Caco-2 (cell line): ENCODE measurements at regions not wholly inside any gene's neighbourhood (a gene's known extent, or its start where the extent isn't known, plus 50 kb on each side); places are given as distances from the start of the nearest gene placed in this dataset.

Experiments used
- BruUV-seq: library from RNA; stranded (reverse); fragments of 400-500 nt; replicated peaks from 2 replicates; lab custom pipeline; 2021; lab: Mats Ljungman, UMichigan
- CTCF ChIA-PET: fragments of 300-600 bp; sonication (Branson Sonifier 250); formaldehyde crosslinking; loops from one replicate; lab custom pipeline; 2022; ENCODE audit warnings: antibody characterized with exemption; lab: Charles Lee
- POLR2A ChIA-PET: fragments of 300-600 bp; sonication (Branson Sonifier 250); formaldehyde crosslinking; loops from one replicate; lab custom pipeline; 2022; ENCODE audit warnings: antibody characterized with exemption; lab: Charles Lee
- DNase-seq, 2 experiments: peaks; one replicate each; pipeline versions ENCODE4 v3.0.0 to v3.0.0-alpha.2; 2020 to 2022
- H3K27me3 ChIP-seq: replicated peaks from 2 replicates; pipeline ENCODE4 v1.6.0; 2011; ENCODE audit warnings: low read length; ENCODE audit not compliant: control insufficient read depth, insufficient read depth
- H3K36me3 ChIP-seq: 2 replicates; pipeline ENCODE4 v1.5.1; 2011; ENCODE audit warnings: low read length; ENCODE audit not compliant: control insufficient read depth, insufficient read depth
- H3K4me1 ChIP-seq: fragments of 250-450 bp; sonication (Bioruptor Pico); 2 replicates; pipeline ENCODE4 v1.5.1; 2020; ENCODE audit warnings: mild to moderate bottlenecking
- H3K4me3 ChIP-seq: 2 replicates; pipeline ENCODE4 v1.5.1; 2011; ENCODE audit warnings: low read depth, mild to moderate bottlenecking, control low read depth, low read length
- H3K9me3 ChIP-seq: fragments of 250-450 bp; sonication (Bioruptor Pico); 2 replicates; pipeline ENCODE4 v1.5.1; 2020; ENCODE audit warnings: mild to moderate bottlenecking, moderate library complexity
- H3K27ac Mint-ChIP-seq: one replicate; pipeline ENCODE4 v1.8.0; 2022; ENCODE audit warnings: mixed read lengths; ENCODE audit not compliant: unreplicated experiment
- H3K27me3 Mint-ChIP-seq: one replicate; pipeline ENCODE4 v1.8.0; 2022; ENCODE audit warnings: mixed read lengths; ENCODE audit not compliant: insufficient read depth, unreplicated experiment
- H3K36me3 Mint-ChIP-seq: one replicate; pipeline ENCODE4 v1.8.0; 2022; ENCODE audit warnings: mild to moderate bottlenecking, mixed read lengths; ENCODE audit not compliant: insufficient read depth, unreplicated experiment
- H3K4me1 Mint-ChIP-seq: one replicate; pipeline ENCODE4 v1.8.0; 2022; ENCODE audit warnings: low read depth, mixed read lengths; ENCODE audit not compliant: unreplicated experiment
- H3K4me3 Mint-ChIP-seq: one replicate; pipeline ENCODE4 v1.8.0; 2022; ENCODE audit warnings: mild to moderate bottlenecking, moderate library complexity, mixed read lengths; ENCODE audit not compliant: unreplicated experiment
- H3K9me3 Mint-ChIP-seq: one replicate; pipeline ENCODE4 v1.8.0; 2022; ENCODE audit warnings: mixed read lengths; ENCODE audit not compliant: unreplicated experiment
- intact Hi-C: fragments of 100-400 bp; cut with micrococcal nuclease; formaldehyde crosslinking; loops from one replicate; pipeline ENCODE4 v1.10.0; 2022; ENCODE audit not compliant: unreplicated experiment
- TF ChIP-seq, protein P1 (sequence below), 2 experiments: fragments of 200-600 bp in 1 of 2; IDR thresholded peaks; 1 replicate in 1 of 2; 2 replicates in 1 of 2; pipeline versions ENCODE4 v1.5.1 to v1.8.0; 2011 to 2022; ENCODE audit warnings: antibody characterized with exemption in 1 of 2, control low read depth in 1 of 2, inconsistent platforms in 1 of 2, low read depth in 1 of 2, low read length in 1 of 2, mild to moderate bottlenecking in 1 of 2, moderate library complexity in 1 of 2; ENCODE audit not compliant: insufficient read depth in 1 of 2, severe bottlenecking in 1 of 2, unreplicated experiment in 1 of 2

DNA sequence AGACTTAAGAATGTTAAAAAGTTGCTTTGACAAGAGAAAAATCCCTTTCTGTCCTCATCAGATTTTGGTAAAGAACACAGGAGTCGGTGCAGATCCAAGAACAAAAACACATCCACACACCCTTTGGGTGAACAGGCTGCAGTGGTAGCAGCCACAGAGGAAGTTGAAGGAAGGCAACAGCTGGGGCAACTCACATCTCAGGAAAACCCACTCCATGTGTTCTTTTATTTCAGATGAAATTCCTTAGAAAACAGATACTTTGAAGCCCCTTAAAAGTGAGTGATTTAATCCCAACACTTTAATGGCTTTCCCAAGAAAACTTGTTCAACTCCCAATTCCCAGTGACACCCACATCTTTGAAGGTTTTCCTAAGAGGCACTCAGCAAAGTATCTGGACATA lies 271.3 kb downstream of the ICOS start:
- Histone ChIP-seq H3K4me3 (no peak overlapping the region), H3K9me3 (0 out of 2 replicates have a peak, but pooled peaks cover 8% of the 10 kb centered on the region), H3K4me1 (no peaks in the 10 kb centered on the region), H3K27me3 (peaks cover 2% of the 10 kb centered on the region; the same call in 1 of the 2 replicates), H3K36me3 (no peaks in the 10 kb centered on the region)
- H3K36me3 Mint-ChIP-seq: no peaks in the 10 kb centered on the region
- TF ChIP-seq, protein P1, sequence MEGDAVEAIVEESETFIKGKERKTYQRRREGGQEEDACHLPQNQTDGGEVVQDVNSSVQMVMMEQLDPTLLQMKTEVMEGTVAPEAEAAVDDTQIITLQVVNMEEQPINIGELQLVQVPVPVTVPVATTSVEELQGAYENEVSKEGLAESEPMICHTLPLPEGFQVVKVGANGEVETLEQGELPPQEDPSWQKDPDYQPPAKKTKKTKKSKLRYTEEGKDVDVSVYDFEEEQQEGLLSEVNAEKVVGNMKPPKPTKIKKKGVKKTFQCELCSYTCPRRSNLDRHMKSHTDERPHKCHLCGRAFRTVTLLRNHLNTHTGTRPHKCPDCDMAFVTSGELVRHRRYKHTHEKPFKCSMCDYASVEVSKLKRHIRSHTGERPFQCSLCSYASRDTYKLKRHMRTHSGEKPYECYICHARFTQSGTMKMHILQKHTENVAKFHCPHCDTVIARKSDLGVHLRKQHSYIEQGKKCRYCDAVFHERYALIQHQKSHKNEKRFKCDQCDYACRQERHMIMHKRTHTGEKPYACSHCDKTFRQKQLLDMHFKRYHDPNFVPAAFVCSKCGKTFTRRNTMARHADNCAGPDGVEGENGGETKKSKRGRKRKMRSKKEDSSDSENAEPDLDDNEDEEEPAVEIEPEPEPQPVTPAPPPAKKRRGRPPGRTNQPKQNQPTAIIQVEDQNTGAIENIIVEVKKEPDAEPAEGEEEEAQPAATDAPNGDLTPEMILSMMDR (IDR thresholded peaks at IDR 0.05; ENCODE audit: insufficient read depth in 1 of 2, low read depth in 1 of 2, low read length in 1 of 2, severe bottlenecking in 1 of 2, unreplicated experiment in 1 of 2): no peak
- H3K4me3 Mint-ChIP-seq: no peak overlapping the region
- no TSS peak for BruUV-seq
- CTCF ChIA-PET: no interaction called here
- H3K27me3 Mint-ChIP-seq: peaks cover 10% of the 10 kb centered on the region
- DNase-seq: no peak
- no peak overlapping the region for H3K27ac Mint-ChIP-seq
- no peaks in the 10 kb centered on the region for H3K4me1 Mint-ChIP-seq
- POLR2A ChIA-PET: no interaction called here
- intact Hi-C loops: no loop called here
- H3K9me3 Mint-ChIP-seq: no peaks in the 10 kb centered on the region

DNA sequence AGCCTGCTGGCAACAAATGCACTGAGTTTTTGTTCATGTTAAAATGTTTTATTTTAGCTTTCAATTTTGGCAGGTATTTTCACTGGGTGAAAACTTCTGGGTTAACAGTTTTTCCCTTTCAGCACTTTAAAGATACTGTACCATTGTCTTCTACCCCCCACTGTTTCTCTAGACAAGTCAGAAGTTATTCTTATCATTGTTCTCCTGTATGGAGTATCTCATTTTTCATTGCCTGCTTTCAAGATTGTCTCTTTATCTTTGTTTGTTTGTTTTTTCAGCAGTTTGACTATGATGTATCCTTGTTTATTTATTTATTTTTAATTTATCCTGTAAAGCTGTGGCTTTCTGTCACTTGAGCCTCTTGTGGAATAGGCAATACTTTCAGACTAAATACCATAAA lies 277.0 kb downstream of the ICOS start:
- Histone ChIP-seq H3K4me3 (no peak overlapping the region), H3K4me1 (no peaks in the 10 kb centered on the region), H3K9me3 (0 out of 2 replicates have a peak, but pooled peaks cover 17% of the 10 kb centered on the region), H3K36me3 (no peaks in the 10 kb centered on the region), H3K27me3 (no peaks in the 10 kb centered on the region)
- no peak overlapping the region for H3K27ac Mint-ChIP-seq
- no peaks in the 10 kb centered on the region for H3K4me1 Mint-ChIP-seq
- intact Hi-C loops: no loop called here
- H3K36me3 Mint-ChIP-seq: no peaks in the 10 kb centered on the region
- peaks cover 10% of the 10 kb centered on the region for H3K27me3 Mint-ChIP-seq
- BruUV-seq: no TSS peak
- no peak overlapping the region for H3K4me3 Mint-ChIP-seq
- ChIA-PET CTCF (no interaction called here), POLR2A (no interaction called here)
- TF ChIP-seq, protein P1 (IDR thresholded peaks at IDR 0.05; ENCODE audit: insufficient read depth in 1 of 2, low read depth in 1 of 2, low read length in 1 of 2, severe bottlenecking in 1 of 2, unreplicated experiment in 1 of 2): no peak
- no peak for DNase-seq
- H3K9me3 Mint-ChIP-seq: peaks cover 38% of the 10 kb centered on the region

DNA sequence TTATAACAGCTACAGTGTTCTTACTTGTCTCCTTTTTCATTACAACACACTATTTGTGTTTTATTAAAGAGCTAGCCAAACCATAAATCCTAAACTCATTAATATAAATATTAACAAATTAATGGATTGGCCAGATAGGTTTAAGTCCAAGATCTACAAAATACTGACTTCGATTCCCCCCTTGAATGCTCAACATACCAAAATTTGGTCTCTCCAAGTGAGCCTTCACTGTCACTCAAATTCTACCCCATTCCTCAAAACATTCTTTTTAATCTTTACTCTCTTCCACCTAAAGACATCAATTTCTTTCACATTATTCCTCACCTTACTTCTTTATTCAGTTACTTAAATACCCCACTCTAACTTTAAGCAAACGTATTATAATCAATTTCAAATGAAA lies 281.5 kb downstream of the ICOS start:
- Mint-ChIP-seq H3K4me1 (no peaks in the 10 kb centered on the region), H3K36me3 (no peaks in the 10 kb centered on the region), H3K27me3 (peaks cover 7% of the 10 kb centered on the region), H3K27ac (no peak overlapping the region), H3K9me3 (peaks cover 39% of the 10 kb centered on the region), H3K4me3 (no peak overlapping the region)
- DNase-seq: no peak
- Histone ChIP-seq H3K36me3 (no peaks in the 10 kb centered on the region), H3K9me3 (peaks cover 15% of the 10 kb centered on the region; the same call in 1 of the 2 replicates), H3K4me1 (no peaks in the 10 kb centered on the region), H3K4me3 (no peak overlapping the region), H3K27me3 (no peaks in the 10 kb centered on the region)
- TF ChIP-seq, protein P1 (IDR thresholded peaks at IDR 0.05; ENCODE audit: insufficient read depth in 1 of 2, low read depth in 1 of 2, low read length in 1 of 2, severe bottlenecking in 1 of 2, unreplicated experiment in 1 of 2): no peak
- intact Hi-C loops: no loop called here
- CTCF ChIA-PET: no interaction called here
- BruUV-seq: no TSS peak
- POLR2A ChIA-PET: no interaction called here
